Activated naive CD8-positive, alpha-beta T cell treated with anti-CD3 and anti-CD28 coated beads, Interleukin-2, amount 50 U/mL, for 16 hours (primary cell): ENCODE measurements at regions not wholly inside any gene's neighbourhood (a gene's known extent, or its start where the extent isn't known, plus 50 kb on each side); places are given as distances from the start of the nearest gene placed in this dataset.

Experiments used
- DNase-seq: peaks from one replicate; pipeline ENCODE4 v3.0.0-alpha.2; 2020; ENCODE audit warnings: low read depth, low spot score

DNA sequence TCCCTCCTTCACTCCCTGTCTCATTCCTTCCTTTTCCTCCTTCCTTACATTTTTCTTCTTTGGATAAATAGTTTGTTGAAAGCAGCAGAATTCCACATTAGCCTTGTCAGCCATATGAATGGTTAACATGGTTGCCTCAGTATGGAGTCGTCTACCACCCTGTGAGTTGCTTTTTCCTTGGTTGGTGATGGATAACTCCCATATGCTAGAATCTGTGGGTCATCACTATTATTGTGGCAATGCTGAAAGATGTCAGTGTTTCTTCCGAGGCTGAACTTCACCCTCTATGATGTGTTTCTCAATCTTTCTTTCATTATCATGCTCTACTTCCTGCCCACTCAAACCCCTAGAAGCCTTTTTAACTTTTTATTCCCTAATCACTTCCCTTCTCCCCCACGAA lies 481.8 kb upstream of the KCNMB2 start:
- DNase-seq = no peak

- DNase-seq = no peak
Measured at GRCh38 chr3:178055939-178056338, 480.3 kb upstream of the KCNMB2 start.

DNA sequence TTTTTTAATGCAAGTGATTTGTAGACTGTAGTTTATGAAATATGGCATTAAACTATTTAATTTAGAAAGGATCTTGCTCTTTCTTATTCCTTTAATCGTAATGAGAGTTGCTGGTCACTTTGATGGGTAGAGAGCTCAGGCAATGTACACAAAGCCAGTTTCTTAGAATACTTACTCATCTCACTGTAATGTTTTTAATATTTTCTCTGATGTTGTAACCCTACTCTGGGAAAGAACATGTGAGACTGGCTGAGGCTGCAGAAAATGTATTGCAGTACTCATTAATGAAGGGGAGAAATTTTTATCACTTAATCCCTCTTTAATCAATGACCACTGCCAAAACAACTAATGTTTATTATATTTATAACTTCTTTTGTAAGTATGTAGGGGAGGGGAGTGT lies 479.4 kb upstream of the KCNMB2 start:
- DNase-seq = no peak

GRCh38 chr3:178058629-178059028 lies 477.6 kb upstream of the KCNMB2 start:
- no peak for DNase-seq

GRCh38 chr3:178059119-178059518 lies 477.1 kb upstream of the KCNMB2 start:
- no peak for DNase-seq

GRCh38 chr3:178059836-178060235 lies 476.4 kb upstream of the KCNMB2 start:
- DNase-seq = no peak

DNA sequence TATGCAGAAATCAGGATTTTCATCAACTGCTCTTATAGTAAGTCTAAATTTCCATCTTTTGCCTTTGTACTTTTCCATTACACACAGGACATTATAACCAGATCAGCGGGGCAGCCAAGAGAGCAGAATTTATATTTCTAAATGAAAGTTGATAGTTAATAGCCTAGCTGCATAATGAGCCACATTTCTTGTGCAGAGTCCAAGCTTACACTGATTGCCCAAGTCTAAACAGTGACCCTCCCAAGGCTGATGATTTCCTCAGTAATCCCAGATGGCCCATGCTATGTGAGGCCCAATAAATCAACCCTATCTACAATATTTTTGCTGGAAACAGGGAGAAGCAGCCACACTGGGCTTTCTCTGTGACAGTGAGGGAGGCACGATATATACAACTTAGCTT lies 475.8 kb upstream of the KCNMB2 start:
- no peak for DNase-seq

GRCh38 chr3:178062126-178062525 lies 474.1 kb upstream of the KCNMB2 start:
- DNase-seq = no peak

DNA sequence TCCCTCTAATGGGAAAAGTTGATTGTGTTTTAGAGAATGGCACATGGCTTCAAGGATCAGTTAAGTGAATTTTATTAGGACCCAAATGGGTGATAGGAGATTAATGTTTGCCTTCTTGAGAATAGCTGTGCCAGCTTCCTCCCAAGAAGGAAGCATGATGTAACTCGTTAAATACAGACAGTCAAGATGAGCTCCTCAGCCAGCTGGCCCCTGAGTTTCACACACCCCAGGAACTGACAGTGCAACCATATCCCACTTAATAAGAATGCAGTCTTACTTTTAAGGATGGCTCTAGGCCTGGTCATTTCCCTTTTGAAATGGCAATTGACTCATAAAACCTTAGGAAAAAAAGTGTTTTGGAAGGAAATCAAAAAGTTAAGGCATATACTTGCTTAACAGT lies 472.8 kb upstream of the KCNMB2 start:
- no peak for DNase-seq

GRCh38 chr3:178067721-178068120 lies 468.5 kb upstream of the KCNMB2 start:
- no peak for DNase-seq

- no peak for DNase-seq
Measured at GRCh38 chr3:178072391-178073305, 463.6 kb upstream of the KCNMB2 start.

- no peak for DNase-seq
Measured at GRCh38 chr3:178073366-178073765, 462.9 kb upstream of the KCNMB2 start.

GRCh38 chr3:178075344-178075743 lies 460.9 kb upstream of the KCNMB2 start:
- no peak for DNase-seq

DNA sequence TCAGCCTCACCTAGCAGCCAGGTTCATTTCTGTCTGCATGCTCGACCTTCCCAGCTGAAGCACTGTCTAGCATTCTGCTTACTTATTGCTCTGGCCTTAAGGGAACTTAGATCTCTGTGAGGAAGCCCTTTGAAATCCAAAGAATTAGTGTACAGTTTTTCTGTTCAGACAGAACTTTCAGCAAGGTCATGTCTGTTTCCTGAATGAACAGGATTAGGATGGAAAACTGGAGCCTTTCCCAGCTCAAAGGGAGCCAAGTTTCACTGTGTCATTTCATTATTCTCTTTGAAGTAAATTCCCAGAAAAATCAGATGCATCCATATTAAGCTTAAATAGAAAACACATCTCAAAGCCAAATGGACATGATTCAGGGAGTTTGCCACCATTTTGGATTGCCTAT lies 457.3 kb upstream of the KCNMB2 start:
- no peak for DNase-seq

GRCh38 chr3:178079966-178080365 lies 456.3 kb upstream of the KCNMB2 start:
- no peak for DNase-seq

GRCh38 chr3:178082326-178082906 lies 453.8 kb upstream of the KCNMB2 start:
- DNase-seq = no peak

- no peak for DNase-seq
Measured at GRCh38 chr3:178083906-178084866, 452.1 kb upstream of the KCNMB2 start.

GRCh38 chr3:178084938-178085816 lies 451.1 kb upstream of the KCNMB2 start:
- DNase-seq = no peak

DNA sequence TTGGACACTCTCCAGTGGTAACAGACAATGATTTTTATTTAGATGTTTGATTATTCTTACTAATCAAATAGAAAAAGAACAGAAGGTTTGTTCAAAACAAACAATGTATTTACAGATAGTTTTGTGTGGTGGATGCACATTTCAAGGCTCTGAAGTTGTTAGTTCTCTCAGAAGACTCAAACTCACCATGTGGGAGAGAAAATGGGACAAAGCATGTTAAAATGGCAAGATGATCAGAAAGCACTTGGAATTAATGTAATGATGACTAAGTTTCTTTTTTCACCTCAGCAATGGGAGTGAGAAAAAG lies 450.5 kb upstream of the KCNMB2 start:
- no peak for DNase-seq

DNA sequence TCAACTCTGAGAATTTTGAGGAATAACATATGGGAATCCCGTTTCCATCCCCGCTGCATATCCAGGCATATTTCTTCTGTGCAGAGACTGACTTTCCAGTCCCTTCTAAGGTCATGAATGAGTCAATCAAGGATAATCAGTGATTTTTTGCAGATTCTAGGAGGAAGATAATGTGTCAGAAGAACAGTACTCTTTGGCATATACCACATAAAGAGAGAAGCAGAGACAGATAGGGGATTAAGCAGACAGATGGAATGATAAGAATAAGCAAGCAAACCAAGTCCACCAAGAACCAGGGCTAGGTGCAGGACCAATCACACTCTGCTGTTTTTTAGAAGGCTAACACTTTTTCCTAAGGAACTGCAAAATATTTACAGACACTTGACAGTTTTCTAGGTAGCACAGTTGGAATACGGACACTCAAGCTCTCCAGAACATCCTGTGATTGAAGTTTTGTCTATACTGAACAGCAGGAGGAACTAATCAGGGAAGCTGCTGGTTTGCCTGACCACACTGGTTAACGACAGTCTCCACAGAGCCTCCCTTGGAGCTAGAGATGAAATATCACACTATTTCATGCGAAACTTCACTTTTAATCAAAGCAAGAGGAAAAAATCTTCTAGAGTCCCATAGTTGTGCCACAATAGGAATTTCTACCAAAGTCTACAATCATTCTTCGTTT lies 450.0 kb upstream of the KCNMB2 start:
- no peak for DNase-seq

- no peak for DNase-seq
Measured at GRCh38 chr3:178087376-178087775, 448.9 kb upstream of the KCNMB2 start.
